ENCODE measurements at regions not wholly inside any gene's neighbourhood (a gene's known extent, or its start where the extent isn't known, plus 50 kb on each side); places are given as distances from the start of the nearest gene placed in this dataset.

DNA sequence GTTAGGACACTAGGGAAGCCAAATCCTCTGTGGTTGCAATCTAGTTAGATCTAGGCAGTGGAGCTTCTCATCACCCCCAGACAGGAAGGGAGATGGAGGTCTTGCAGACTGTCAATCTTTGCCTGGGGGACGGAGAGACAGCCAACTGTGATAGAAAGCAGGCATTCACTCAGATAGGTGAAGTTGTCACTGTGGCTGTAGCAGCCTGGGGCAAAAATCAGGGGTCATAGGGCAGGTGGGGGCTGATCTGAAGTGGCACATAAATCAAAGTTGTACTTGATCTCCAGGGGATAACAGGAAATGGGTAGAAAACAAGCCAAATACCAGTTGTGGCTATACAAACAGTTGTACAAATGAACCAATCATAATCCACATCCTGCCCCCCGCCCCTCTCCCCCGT is 620.9 kb upstream of the USP24 start:
- TF ChIP-seq POLR2A (IDR thresholded peaks at IDR 0.05; ENCODE audit: low read length) (no peak), JUN (IDR thresholded peaks at IDR 0.05) (no peak), RCOR1 (IDR thresholded peaks at IDR 0.05; ENCODE audit: low read depth, low read length) (no peak), SMC3 (IDR thresholded peaks at IDR 0.05) (no peak), JUNB (IDR thresholded peaks at IDR 0.05) (no peak), SREBF2 (IDR thresholded peaks at IDR 0.05) (no peak), BHLHE40 (IDR thresholded peaks at IDR 0.05; ENCODE audit: low read depth, low read length) (no peak), NR3C1 (IDR thresholded peaks at IDR 0.05) (no peak)
- TF ChIP-seq, protein P1, sequence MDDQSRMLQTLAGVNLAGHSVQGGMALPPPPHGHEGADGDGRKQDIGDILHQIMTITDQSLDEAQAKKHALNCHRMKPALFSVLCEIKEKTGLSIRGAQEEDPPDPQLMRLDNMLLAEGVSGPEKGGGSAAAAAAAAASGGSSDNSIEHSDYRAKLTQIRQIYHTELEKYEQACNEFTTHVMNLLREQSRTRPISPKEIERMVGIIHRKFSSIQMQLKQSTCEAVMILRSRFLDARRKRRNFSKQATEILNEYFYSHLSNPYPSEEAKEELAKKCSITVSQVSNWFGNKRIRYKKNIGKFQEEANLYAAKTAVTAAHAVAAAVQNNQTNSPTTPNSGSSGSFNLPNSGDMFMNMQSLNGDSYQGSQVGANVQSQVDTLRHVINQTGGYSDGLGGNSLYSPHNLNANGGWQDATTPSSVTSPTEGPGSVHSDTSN (IDR thresholded peaks at IDR 0.05) = no peak
- TF ChIP-seq, protein P2, sequence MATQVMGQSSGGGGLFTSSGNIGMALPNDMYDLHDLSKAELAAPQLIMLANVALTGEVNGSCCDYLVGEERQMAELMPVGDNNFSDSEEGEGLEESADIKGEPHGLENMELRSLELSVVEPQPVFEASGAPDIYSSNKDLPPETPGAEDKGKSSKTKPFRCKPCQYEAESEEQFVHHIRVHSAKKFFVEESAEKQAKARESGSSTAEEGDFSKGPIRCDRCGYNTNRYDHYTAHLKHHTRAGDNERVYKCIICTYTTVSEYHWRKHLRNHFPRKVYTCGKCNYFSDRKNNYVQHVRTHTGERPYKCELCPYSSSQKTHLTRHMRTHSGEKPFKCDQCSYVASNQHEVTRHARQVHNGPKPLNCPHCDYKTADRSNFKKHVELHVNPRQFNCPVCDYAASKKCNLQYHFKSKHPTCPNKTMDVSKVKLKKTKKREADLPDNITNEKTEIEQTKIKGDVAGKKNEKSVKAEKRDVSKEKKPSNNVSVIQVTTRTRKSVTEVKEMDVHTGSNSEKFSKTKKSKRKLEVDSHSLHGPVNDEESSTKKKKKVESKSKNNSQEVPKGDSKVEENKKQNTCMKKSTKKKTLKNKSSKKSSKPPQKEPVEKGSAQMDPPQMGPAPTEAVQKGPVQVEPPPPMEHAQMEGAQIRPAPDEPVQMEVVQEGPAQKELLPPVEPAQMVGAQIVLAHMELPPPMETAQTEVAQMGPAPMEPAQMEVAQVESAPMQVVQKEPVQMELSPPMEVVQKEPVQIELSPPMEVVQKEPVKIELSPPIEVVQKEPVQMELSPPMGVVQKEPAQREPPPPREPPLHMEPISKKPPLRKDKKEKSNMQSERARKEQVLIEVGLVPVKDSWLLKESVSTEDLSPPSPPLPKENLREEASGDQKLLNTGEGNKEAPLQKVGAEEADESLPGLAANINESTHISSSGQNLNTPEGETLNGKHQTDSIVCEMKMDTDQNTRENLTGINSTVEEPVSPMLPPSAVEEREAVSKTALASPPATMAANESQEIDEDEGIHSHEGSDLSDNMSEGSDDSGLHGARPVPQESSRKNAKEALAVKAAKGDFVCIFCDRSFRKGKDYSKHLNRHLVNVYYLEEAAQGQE (IDR thresholded peaks at IDR 0.05) = no peak
- TF ChIP-seq, protein P3, sequence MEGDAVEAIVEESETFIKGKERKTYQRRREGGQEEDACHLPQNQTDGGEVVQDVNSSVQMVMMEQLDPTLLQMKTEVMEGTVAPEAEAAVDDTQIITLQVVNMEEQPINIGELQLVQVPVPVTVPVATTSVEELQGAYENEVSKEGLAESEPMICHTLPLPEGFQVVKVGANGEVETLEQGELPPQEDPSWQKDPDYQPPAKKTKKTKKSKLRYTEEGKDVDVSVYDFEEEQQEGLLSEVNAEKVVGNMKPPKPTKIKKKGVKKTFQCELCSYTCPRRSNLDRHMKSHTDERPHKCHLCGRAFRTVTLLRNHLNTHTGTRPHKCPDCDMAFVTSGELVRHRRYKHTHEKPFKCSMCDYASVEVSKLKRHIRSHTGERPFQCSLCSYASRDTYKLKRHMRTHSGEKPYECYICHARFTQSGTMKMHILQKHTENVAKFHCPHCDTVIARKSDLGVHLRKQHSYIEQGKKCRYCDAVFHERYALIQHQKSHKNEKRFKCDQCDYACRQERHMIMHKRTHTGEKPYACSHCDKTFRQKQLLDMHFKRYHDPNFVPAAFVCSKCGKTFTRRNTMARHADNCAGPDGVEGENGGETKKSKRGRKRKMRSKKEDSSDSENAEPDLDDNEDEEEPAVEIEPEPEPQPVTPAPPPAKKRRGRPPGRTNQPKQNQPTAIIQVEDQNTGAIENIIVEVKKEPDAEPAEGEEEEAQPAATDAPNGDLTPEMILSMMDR (IDR thresholded peaks at IDR 0.05) = no peak
